K562 (cell line): ENCODE measurements at regions not wholly inside any gene's neighbourhood (a gene's known extent, or its start where the extent isn't known, plus 50 kb on each side); places are given as distances from the start of the nearest gene placed in this dataset.

ENCODE experiments used
- BRF1 ChIP-seq: IDR thresholded peaks from 3 replicates; pipeline ENCODE4 v1.6.1; 2011; ENCODE audit warnings: borderline replicate concordance, mild to moderate bottlenecking; ENCODE audit not compliant: insufficient read length; ENCODE audit errors: extremely low read depth
- EZH2 ChIP-seq: IDR thresholded peaks from 2 replicates; pipeline ENCODE4 v1.6.1; 2012; ENCODE audit warnings: low read depth, mild to moderate bottlenecking, inconsistent platforms, low read length, borderline replicate concordance
- KDM1A ChIP-seq, 2 experiments: fragments of 450-650 bp; IDR thresholded peaks; 2 replicates each; pipeline ENCODE4 v1.6.1; 2016; ENCODE audit warnings: mild to moderate bottlenecking in 2 of 2
- MEF2A ChIP-seq: IDR thresholded peaks from 2 replicates; pipeline ENCODE4 v1.6.1; 2011; ENCODE audit warnings: low read depth, mild to moderate bottlenecking, low read length, moderate library complexity; ENCODE audit not compliant: control insufficient read depth
- MYC ChIP-seq, 2 experiments: fragments of 250-450 bp in 1 of 2; sonication (Bioruptor Pico) in 1 of 2; IDR thresholded peaks; 2 replicates each; pipeline versions ENCODE4 v1.5.1 to v1.6.1; 2012 to 2021; ENCODE audit warnings: low read depth in 2 of 2, borderline replicate concordance in 1 of 2, improper control_type of control experiment in 1 of 2, low read length in 1 of 2, mild to moderate bottlenecking in 1 of 2, moderate library complexity in 1 of 2
- TAF1 ChIP-seq: IDR thresholded peaks from 2 replicates; pipeline ENCODE4 v1.6.1; 2011; ENCODE audit warnings: mild to moderate bottlenecking, low read length, moderate library complexity; ENCODE audit not compliant: insufficient read depth, control insufficient read depth, severe bottlenecking; ENCODE audit errors: extremely low read depth
- TBP ChIP-seq: optimal IDR thresholded peaks from 2 replicates; pipeline ENCODE3; 2011; ENCODE audit warnings: low read depth, low read length, improper control_type of control experiment
- TCF7 ChIP-seq: sonication (generic); IDR thresholded peaks from 2 replicates; pipeline ENCODE4 v1.6.1; 2016; ENCODE audit warnings: antibody characterized with exemption, borderline replicate concordance
- TEAD1 ChIP-seq, 2 experiments: fragments of 450-650 bp in 1 of 2; sonication (generic) in 1 of 2; formaldehyde crosslinking; IDR thresholded peaks; 2 replicates each; pipeline versions ENCODE4 v1.4.0 to v1.8.0; 2020 to 2022; ENCODE audit warnings: mild to moderate bottlenecking in 2 of 2, missing genetic modification reagents in 1 of 2
- ZNF217 ChIP-seq: sonication (generic); formaldehyde crosslinking; IDR thresholded peaks from 2 replicates; pipeline ENCODE4 v1.8.0; 2022; ENCODE audit warnings: mild to moderate bottlenecking, missing genetic modification reagents
- ZNF77 ChIP-seq: fragments of 250-450 bp; sonication (Bioruptor Pico); IDR thresholded peaks from 2 replicates; pipeline ENCODE4 v1.5.0; 2020
- TF ChIP-seq, protein P1 (sequence below), 3 experiments: IDR thresholded peaks in 2 of 3; conservative IDR thresholded peaks in 1 of 3; 2 replicates each; pipeline ENCODE4 v1.5.1; 2011 to 2012; ENCODE audit warnings: low read length in 3 of 3, mild to moderate bottlenecking in 3 of 3, control low read depth in 2 of 3, improper control_type of control experiment in 1 of 3, inconsistent platforms in 1 of 3, low read depth in 1 of 3, mixed read lengths in 1 of 3, moderate library complexity in 1 of 3; ENCODE audit not compliant: insufficient read depth in 2 of 3

DNA sequence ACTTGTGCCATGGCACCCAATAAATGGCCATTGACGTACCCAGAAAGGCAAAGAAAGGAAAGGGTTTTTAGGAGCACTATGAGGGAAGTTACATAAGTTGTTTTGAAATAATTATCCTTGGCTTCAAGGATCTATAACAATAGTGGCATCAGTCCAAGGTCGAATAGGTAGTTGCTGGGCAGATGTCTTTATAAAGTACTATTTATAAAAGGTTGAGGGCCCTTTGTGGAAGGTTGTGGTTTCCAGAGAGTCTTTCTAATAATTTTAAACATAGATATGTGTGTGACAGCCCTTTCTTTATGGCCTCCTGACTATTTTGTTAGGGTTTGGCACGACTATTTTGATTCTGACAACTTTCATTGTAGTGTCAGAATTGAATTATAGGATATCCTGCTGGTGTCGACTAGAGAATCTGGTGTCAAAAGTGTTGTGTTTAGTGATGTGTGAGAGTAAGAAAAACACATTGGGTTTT lies 260.5 kb downstream of the PYDC2 start:
- TF ChIP-seq KDM1A (IDR thresholded peaks at IDR 0.05) = no peak
- TF ChIP-seq MEF2A = no peak
- TF ChIP-seq TEAD1 (CRISPR knock-in tag; IDR thresholded peaks at IDR 0.05) = no peak
- no peak for TF ChIP-seq EZH2
- no peak for TF ChIP-seq TAF1
- TF ChIP-seq TBP = no peak
- no peak for TF ChIP-seq TCF7
- TF ChIP-seq, protein P1, sequence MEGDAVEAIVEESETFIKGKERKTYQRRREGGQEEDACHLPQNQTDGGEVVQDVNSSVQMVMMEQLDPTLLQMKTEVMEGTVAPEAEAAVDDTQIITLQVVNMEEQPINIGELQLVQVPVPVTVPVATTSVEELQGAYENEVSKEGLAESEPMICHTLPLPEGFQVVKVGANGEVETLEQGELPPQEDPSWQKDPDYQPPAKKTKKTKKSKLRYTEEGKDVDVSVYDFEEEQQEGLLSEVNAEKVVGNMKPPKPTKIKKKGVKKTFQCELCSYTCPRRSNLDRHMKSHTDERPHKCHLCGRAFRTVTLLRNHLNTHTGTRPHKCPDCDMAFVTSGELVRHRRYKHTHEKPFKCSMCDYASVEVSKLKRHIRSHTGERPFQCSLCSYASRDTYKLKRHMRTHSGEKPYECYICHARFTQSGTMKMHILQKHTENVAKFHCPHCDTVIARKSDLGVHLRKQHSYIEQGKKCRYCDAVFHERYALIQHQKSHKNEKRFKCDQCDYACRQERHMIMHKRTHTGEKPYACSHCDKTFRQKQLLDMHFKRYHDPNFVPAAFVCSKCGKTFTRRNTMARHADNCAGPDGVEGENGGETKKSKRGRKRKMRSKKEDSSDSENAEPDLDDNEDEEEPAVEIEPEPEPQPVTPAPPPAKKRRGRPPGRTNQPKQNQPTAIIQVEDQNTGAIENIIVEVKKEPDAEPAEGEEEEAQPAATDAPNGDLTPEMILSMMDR (IDR thresholded peaks at IDR 0.05 in 2 of 3, conservative IDR thresholded peaks at IDR 0.05 in 1 of 3; ENCODE audit: insufficient read depth in 2 of 3, low read depth in 1 of 3, low read length in 3 of 3) = no peak
- TF ChIP-seq ZNF77 (CRISPR knock-in tag) = no peak
- no peak for TF ChIP-seq MYC (IDR thresholded peaks at IDR 0.05; ENCODE audit: low read depth, low read length)
- no peak for TF ChIP-seq MYC (CRISPR knock-in tag; IDR thresholded peaks at IDR 0.05; ENCODE audit: borderline replicate concordance, low read depth)
- TF ChIP-seq BRF1 = no peak
- no peak for TF ChIP-seq ZNF217
